ENCODE measurements at regions not wholly inside any gene's neighbourhood (a gene's known extent, or its start where the extent isn't known, plus 50 kb on each side); places are given as distances from the start of the nearest gene placed in this dataset.

GRCh38 chr12:82146740-82147139 lies 211.4 kb downstream of the CCDC59 start:
- DNase-seq (ENCODE audit: low spot score in 2 of 2): no peak
- Histone ChIP-seq H3K27me3 (no peaks in the 10 kb centered on the region), H3K9me3 (no peaks in the 10 kb centered on the region), H3K4me3 (no peak overlapping the region), H3K36me3 (no peaks in the 10 kb centered on the region), H3K27ac (no peak overlapping the region), H3K4me1 (no peaks in the 10 kb centered on the region)
- TF ChIP-seq EP300 (IDR thresholded peaks at IDR 0.05): no peak
- no peak for TF ChIP-seq POLR2A (IDR thresholded peaks at IDR 0.05)
- TF ChIP-seq, protein P1, sequence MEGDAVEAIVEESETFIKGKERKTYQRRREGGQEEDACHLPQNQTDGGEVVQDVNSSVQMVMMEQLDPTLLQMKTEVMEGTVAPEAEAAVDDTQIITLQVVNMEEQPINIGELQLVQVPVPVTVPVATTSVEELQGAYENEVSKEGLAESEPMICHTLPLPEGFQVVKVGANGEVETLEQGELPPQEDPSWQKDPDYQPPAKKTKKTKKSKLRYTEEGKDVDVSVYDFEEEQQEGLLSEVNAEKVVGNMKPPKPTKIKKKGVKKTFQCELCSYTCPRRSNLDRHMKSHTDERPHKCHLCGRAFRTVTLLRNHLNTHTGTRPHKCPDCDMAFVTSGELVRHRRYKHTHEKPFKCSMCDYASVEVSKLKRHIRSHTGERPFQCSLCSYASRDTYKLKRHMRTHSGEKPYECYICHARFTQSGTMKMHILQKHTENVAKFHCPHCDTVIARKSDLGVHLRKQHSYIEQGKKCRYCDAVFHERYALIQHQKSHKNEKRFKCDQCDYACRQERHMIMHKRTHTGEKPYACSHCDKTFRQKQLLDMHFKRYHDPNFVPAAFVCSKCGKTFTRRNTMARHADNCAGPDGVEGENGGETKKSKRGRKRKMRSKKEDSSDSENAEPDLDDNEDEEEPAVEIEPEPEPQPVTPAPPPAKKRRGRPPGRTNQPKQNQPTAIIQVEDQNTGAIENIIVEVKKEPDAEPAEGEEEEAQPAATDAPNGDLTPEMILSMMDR (IDR thresholded peaks at IDR 0.05): no peak
- 78 to 81% methylated on average over 3 of the region's 3 CpGs for WGBS, 2 donors

DNA sequence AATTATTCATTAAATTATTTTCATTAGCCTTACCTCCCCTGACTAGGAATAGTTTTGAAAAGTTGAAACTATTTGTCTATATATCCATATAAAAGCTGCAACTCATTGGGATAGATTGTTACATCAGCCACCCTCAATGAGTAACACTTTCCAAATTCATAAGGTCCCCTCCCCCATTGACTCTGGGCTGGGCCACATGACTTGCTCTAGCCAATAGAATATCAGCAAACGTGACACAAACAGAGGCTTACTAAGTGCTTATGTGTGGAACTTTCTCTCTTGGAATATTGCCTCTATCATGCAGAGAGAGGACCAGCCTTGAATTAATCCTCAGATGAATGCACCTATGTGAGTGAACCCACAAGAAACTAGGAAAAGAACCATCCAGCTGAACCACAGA lies 213.7 kb downstream of the CCDC59 start:
- TF ChIP-seq POLR2A (IDR thresholded peaks at IDR 0.05) (no peak), EP300 (IDR thresholded peaks at IDR 0.05) (no peak)
- TF ChIP-seq, protein P1 (IDR thresholded peaks at IDR 0.05): no peak
- no peak for DNase-seq (ENCODE audit: low spot score in 2 of 2)
- 75 to 83% methylated on average over 1 of the region's 1 CpG for WGBS, 2 donors
- Histone ChIP-seq H3K27ac (no peak overlapping the region), H3K36me3 (no peaks in the 10 kb centered on the region), H3K4me3 (no peak overlapping the region), H3K4me1 (no peaks in the 10 kb centered on the region), H3K9me3 (no peaks in the 10 kb centered on the region), H3K27me3 (no peaks in the 10 kb centered on the region)

DNA sequence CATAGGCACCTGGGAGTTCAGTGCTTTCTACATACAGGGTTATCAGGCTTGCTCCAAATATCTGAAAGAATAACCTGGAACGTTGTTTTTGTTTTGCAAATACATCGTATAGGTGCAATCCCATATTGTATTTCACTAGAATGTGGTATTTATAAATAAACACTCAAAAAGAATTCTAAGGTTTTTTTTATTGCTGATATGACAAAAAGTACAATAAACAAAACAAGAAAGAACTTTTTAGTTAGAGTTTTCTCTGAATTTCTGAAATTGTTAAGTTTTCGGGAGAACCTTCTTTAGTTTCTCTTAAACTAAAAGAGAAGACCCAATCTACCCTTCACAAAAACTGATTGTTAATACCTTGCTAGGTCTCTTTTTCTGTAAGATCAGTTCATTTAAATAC lies 225.8 kb downstream of the CCDC59 start:
- Histone ChIP-seq H3K4me3 (no peak overlapping the region), H3K27me3 (no peaks in the 10 kb centered on the region), H3K9me3 (peaks cover 0 to 5% (median under 1%) of the 10 kb centered on the region in 4 donors), H3K27ac (no peak overlapping the region), H3K36me3 (no peaks in the 10 kb centered on the region), H3K4me1 (peaks cover 0 to 14% (median 2%) of the 10 kb centered on the region in 4 donors)
- DNase-seq (ENCODE audit: low spot score in 2 of 2): no peak
- TF ChIP-seq POLR2A (IDR thresholded peaks at IDR 0.05) (no peak), EP300 (IDR thresholded peaks at IDR 0.05) (no peak)
- TF ChIP-seq, protein P1 (IDR thresholded peaks at IDR 0.05): no peak
- 91 to 92% methylated on average over 3 of the region's 3 CpGs for WGBS, 2 donors

DNA sequence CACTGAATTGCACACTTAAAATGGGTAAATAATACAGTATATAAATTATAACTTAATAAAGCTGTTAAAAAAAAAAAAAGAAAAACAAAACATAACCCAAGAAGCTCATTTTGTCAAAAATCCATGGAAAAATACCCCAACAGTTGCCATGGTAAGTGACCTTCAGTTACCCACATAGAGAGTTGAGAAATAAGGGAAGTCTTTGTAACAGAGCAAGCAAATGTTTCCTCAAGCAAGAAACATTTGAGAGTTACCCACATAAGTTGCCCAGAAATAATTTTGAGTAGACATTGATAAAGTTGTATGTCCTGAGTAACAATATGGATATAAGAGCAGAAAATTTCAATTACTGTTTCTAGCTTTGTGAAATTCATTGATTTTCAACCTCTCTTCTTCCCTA lies 227.4 kb downstream of the CCDC59 start:
- Histone ChIP-seq H3K27ac (no peak overlapping the region), H3K9me3 (peaks cover 0 to 6% (median 1%) of the 10 kb centered on the region in 4 donors), H3K4me3 (no peak overlapping the region), H3K36me3 (no peaks in the 10 kb centered on the region), H3K27me3 (no peaks in the 10 kb centered on the region), H3K4me1 (peaks cover 0 to 14% (median 2%) of the 10 kb centered on the region in 4 donors)
- TF ChIP-seq, protein P1 (IDR thresholded peaks at IDR 0.05): no peak
- no peak for TF ChIP-seq POLR2A (IDR thresholded peaks at IDR 0.05)
- TF ChIP-seq EP300 (IDR thresholded peaks at IDR 0.05): no peak
- DNase-seq (ENCODE audit: low spot score in 2 of 2): no peak

- no peak for DNase-seq (ENCODE audit: low spot score in 2 of 2)
- H3K4me1 ChIP-seq: no peaks in the 10 kb centered on the region
- H3K4me3 ChIP-seq: no peak overlapping the region
- H3K27ac ChIP-seq: no peak overlapping the region
- peaks cover 0 to 10% (median 3%) of the 10 kb centered on the region in 4 donors for H3K9me3 ChIP-seq
- 65 to 66% methylated on average over 2 of the region's 2 CpGs for WGBS, 2 donors
- H3K36me3 ChIP-seq: no peaks in the 10 kb centered on the region
- TF ChIP-seq, protein P1 (IDR thresholded peaks at IDR 0.05): no peak
- H3K27me3 ChIP-seq: no peaks in the 10 kb centered on the region
These were observed 233.3 kb downstream of the CCDC59 start for GRCh38 chr12:82124711-82125380.
